ENCODE measurements at regions not wholly inside any gene's neighbourhood (a gene's known extent, or its start where the extent isn't known, plus 50 kb on each side); places are given as distances from the start of the nearest gene placed in this dataset.

GRCh38 chr2:239538357-239539052, 137.7 kb upstream of the HDAC4 start:
- no peak for DNase-seq (ENCODE audit: low read depth)
- in situ Hi-C loops (cut with HindIII; ENCODE audit: low sequenced_read_pairs): no loop called here
- no peak for TF ChIP-seq CTCF (IDR thresholded peaks at IDR 0.05; ENCODE audit: low read depth, low read length, missing control alignments)
- no peak overlapping the region for H3K4me3 ChIP-seq (ENCODE audit: low read depth, low read length)

- H3K4me3 ChIP-seq (ENCODE audit: low read depth, low read length): no peak overlapping the region
- no peak for TF ChIP-seq CTCF (IDR thresholded peaks at IDR 0.05; ENCODE audit: low read depth, low read length, missing control alignments)
- in situ Hi-C loops (cut with HindIII; ENCODE audit: low sequenced_read_pairs): no loop called here
- no peak for DNase-seq (ENCODE audit: low read depth)
These were observed 137.0 kb upstream of the HDAC4 start for GRCh38 chr2:239537633-239538356.

- no peak for TF ChIP-seq CTCF (IDR thresholded peaks at IDR 0.05; ENCODE audit: low read depth, low read length, missing control alignments)
- H3K4me3 ChIP-seq (ENCODE audit: low read depth, low read length): no peak overlapping the region
- in situ Hi-C loops (cut with HindIII; ENCODE audit: low sequenced_read_pairs): no loop called here
- DNase-seq (ENCODE audit: low read depth): no peak
These were observed 135.4 kb upstream of the HDAC4 start for GRCh38 chr2:239536186-239536585.

GRCh38 chr2:239535413-239536144, 134.8 kb upstream of the HDAC4 start:
- no peak for DNase-seq (ENCODE audit: low read depth)
- TF ChIP-seq CTCF (IDR thresholded peaks at IDR 0.05; ENCODE audit: low read depth, low read length, missing control alignments): no peak
- in situ Hi-C loops (cut with HindIII; ENCODE audit: low sequenced_read_pairs): no loop called here
- H3K4me3 ChIP-seq (ENCODE audit: low read depth, low read length): no peak overlapping the region

GRCh38 chr2:239534581-239535412, 134.0 kb upstream of the HDAC4 start:
- TF ChIP-seq CTCF (IDR thresholded peaks at IDR 0.05; ENCODE audit: low read depth, low read length, missing control alignments): no peak
- in situ Hi-C loops (cut with HindIII; ENCODE audit: low sequenced_read_pairs): no loop called here
- no peak overlapping the region for H3K4me3 ChIP-seq (ENCODE audit: low read depth, low read length)
- no peak for DNase-seq (ENCODE audit: low read depth)
